ENCODE measurements at regions not wholly inside any gene's neighbourhood (a gene's known extent, or its start where the extent isn't known, plus 50 kb on each side); places are given as distances from the start of the nearest gene placed in this dataset.

DNA sequence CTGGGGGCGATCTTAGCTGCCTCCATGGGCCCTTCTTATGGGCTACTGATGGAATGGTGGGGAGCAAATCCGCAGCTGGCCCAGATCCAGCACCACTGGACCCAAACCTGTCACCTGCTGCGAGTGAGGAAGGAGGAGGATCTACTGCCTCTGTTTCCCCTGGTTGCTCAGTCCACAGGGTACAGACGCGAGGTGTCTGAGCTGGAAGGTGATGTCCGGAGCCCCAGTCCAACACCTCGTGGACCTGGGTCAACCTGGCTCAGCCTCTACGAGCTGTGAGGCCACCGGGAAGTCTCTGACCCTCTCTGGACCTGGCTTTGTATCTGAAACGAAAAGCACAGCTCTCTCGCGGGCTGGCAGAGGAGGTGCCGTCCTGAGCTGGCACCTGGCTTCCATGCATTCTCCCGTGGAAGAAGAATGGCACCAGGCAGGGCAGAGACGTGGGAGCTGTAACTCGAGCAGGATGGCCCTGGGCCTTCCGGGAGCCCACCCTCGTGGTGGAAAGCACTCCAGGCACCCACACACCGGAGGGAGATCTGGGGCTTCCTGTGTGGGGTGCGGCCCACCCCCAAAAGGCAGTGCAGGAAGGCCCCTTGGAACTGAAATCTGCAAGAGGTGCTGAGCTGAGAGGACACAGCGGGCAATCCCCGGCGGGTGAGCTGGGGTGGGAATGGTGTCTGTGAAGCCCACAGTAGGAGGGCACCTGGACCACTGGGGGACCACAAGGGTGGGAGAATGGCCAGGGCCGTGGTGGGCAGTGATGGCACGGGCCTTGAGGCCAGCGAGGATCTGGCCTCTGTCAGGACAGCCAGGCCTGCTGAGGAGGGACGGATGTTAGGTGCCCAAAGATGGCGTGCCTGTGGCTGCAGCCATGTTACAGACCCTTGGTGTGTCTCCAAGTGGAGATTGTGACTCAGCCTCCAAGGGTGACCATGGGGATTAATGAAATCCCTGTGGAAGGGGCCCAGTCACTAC is 133.4 kb downstream of the OLFM1 start:
- H3K27me3 ChIP-seq (replicated peaks; ENCODE audit: control insufficient read depth, insufficient read depth, low read length), result no peaks in the 10 kb centered on the region
- H3K36me3 ChIP-seq (ENCODE audit: control insufficient read depth, insufficient read depth, low read length), result no peaks in the 10 kb centered on the region
- intact Hi-C loops (cut with micrococcal nuclease; ENCODE audit: unreplicated experiment), result no loop called here
- no peak overlapping the region for H3K4me3 ChIP-seq (ENCODE audit: low read depth, low read length)
- ChIA-PET POLR2A (no interaction called here), CTCF (no interaction called here)
- Mint-ChIP-seq H3K27me3 (ENCODE audit: insufficient read depth, unreplicated experiment) (peaks cover 11% of the 10 kb centered on the region), H3K36me3 (ENCODE audit: insufficient read depth, unreplicated experiment) (no peaks in the 10 kb centered on the region), H3K9me3 (ENCODE audit: unreplicated experiment) (no peaks in the 10 kb centered on the region), H3K4me3 (ENCODE audit: unreplicated experiment) (no peak overlapping the region), H3K27ac (ENCODE audit: unreplicated experiment) (no peak overlapping the region), H3K4me1 (ENCODE audit: low read depth, unreplicated experiment) (no peaks in the 10 kb centered on the region)
- TF ChIP-seq, protein P1, sequence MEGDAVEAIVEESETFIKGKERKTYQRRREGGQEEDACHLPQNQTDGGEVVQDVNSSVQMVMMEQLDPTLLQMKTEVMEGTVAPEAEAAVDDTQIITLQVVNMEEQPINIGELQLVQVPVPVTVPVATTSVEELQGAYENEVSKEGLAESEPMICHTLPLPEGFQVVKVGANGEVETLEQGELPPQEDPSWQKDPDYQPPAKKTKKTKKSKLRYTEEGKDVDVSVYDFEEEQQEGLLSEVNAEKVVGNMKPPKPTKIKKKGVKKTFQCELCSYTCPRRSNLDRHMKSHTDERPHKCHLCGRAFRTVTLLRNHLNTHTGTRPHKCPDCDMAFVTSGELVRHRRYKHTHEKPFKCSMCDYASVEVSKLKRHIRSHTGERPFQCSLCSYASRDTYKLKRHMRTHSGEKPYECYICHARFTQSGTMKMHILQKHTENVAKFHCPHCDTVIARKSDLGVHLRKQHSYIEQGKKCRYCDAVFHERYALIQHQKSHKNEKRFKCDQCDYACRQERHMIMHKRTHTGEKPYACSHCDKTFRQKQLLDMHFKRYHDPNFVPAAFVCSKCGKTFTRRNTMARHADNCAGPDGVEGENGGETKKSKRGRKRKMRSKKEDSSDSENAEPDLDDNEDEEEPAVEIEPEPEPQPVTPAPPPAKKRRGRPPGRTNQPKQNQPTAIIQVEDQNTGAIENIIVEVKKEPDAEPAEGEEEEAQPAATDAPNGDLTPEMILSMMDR (IDR thresholded peaks at IDR 0.05; ENCODE audit: insufficient read depth in 1 of 2, low read depth in 1 of 2, low read length in 1 of 2, severe bottlenecking in 1 of 2, unreplicated experiment in 1 of 2), result no peak
- no peaks in the 10 kb centered on the region for H3K4me1 ChIP-seq
- no TSS peak for BruUV-seq (replicated peaks)
- H3K9me3 ChIP-seq, result 0 out of 2 replicates have a peak, but pooled peaks cover 3% of the 10 kb centered on the region
- no peak for DNase-seq

DNA sequence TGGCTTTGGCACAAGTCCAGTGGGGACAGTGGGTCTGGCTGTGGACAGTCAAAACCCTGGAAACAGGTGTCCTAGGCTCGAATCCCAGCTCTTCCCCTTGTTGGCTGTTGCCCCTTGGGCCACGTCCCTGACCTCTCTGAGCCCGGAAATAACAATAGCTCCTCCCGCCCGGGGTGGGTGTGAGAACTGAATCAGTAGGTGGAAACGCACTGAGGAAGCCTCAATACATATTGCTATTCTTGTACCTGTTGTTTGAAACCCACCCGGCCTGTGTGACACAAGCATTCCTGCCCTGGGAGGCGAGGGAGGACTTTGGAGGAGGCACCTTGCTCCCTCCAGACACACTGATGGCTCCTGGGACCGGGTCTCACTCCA is 134.1 kb downstream of the OLFM1 start:
- intact Hi-C loops (cut with micrococcal nuclease; ENCODE audit: unreplicated experiment), result no loop called here
- H3K4me1 Mint-ChIP-seq (ENCODE audit: low read depth, unreplicated experiment), result no peaks in the 10 kb centered on the region
- H3K27me3 Mint-ChIP-seq (ENCODE audit: insufficient read depth, unreplicated experiment), result peaks cover 10% of the 10 kb centered on the region
- no peak for DNase-seq
- TF ChIP-seq, protein P1 (IDR thresholded peaks at IDR 0.05; ENCODE audit: insufficient read depth in 1 of 2, low read depth in 1 of 2, low read length in 1 of 2, severe bottlenecking in 1 of 2, unreplicated experiment in 1 of 2), result no peak
- no TSS peak for BruUV-seq (replicated peaks)
- no peak overlapping the region for H3K4me3 Mint-ChIP-seq (ENCODE audit: unreplicated experiment)
- H3K36me3 Mint-ChIP-seq (ENCODE audit: insufficient read depth, unreplicated experiment), result no peaks in the 10 kb centered on the region
- Histone ChIP-seq H3K4me1 (no peaks in the 10 kb centered on the region), H3K36me3 (ENCODE audit: control insufficient read depth, insufficient read depth, low read length) (no peaks in the 10 kb centered on the region), H3K9me3 (0 out of 2 replicates have a peak, but pooled peaks cover 4% of the 10 kb centered on the region), H3K27me3 (replicated peaks; ENCODE audit: control insufficient read depth, insufficient read depth, low read length) (no peaks in the 10 kb centered on the region), H3K4me3 (ENCODE audit: low read depth, low read length) (no peak overlapping the region)
- no peaks in the 10 kb centered on the region for H3K9me3 Mint-ChIP-seq (ENCODE audit: unreplicated experiment)
- ChIA-PET CTCF (no interaction called here), POLR2A (no interaction called here)
- H3K27ac Mint-ChIP-seq (ENCODE audit: unreplicated experiment), result no peak overlapping the region

DNA sequence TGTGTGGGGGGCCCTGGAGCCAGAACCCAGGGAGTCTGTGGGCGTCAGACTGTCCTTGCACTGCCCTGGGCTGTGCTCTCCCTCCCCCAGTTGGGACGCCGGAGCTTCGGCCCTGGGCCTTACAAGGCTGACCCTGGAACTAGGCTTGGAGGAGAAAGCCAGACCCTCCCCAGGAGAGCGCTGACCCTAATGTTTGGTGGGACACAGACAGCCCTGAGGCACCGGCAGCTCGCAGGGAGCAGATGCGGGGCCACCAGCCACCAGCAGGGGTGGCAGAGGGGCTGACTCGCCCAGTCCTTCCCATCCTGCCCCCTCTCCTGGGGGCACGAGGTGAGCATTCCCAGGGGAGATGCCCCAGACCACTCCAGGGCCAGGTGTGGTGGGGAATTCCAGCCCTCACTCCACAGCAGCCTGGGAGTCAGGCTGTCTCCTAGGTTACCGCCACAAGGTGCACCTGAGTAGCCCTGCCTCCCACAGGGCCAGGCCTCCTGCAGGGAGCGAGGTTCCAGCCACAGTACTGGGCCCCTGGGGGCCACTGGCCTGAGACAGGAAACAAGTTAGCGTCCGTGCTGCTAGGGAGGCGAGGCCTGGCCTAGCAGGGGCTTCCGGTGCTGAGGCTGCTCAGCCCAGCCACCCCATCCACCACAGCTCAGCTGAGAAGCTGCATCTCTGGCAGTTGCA is 134.6 kb downstream of the OLFM1 start:
- intact Hi-C loops (cut with micrococcal nuclease; ENCODE audit: unreplicated experiment), result no loop called here
- CTCF ChIA-PET, result no interaction called here
- DNase-seq, result no peak
- Histone ChIP-seq H3K36me3 (ENCODE audit: control insufficient read depth, insufficient read depth, low read length) (no peaks in the 10 kb centered on the region), H3K9me3 (0 out of 2 replicates have a peak, but pooled peaks cover 4% of the 10 kb centered on the region), H3K4me3 (ENCODE audit: low read depth, low read length) (no peak overlapping the region), H3K4me1 (no peaks in the 10 kb centered on the region), H3K27me3 (replicated peaks; ENCODE audit: control insufficient read depth, insufficient read depth, low read length) (no peaks in the 10 kb centered on the region)
- no peaks in the 10 kb centered on the region for H3K36me3 Mint-ChIP-seq (ENCODE audit: insufficient read depth, unreplicated experiment)
- no peak overlapping the region for H3K27ac Mint-ChIP-seq (ENCODE audit: unreplicated experiment)
- H3K27me3 Mint-ChIP-seq (ENCODE audit: insufficient read depth, unreplicated experiment), result peaks cover 5% of the 10 kb centered on the region
- H3K4me3 Mint-ChIP-seq (ENCODE audit: unreplicated experiment), result no peak overlapping the region
- H3K4me1 Mint-ChIP-seq (ENCODE audit: low read depth, unreplicated experiment), result no peaks in the 10 kb centered on the region
- TF ChIP-seq, protein P1 (IDR thresholded peaks at IDR 0.05; ENCODE audit: insufficient read depth in 1 of 2, low read depth in 1 of 2, low read length in 1 of 2, severe bottlenecking in 1 of 2, unreplicated experiment in 1 of 2), result no peak
- H3K9me3 Mint-ChIP-seq (ENCODE audit: unreplicated experiment), result no peaks in the 10 kb centered on the region
- BruUV-seq (replicated peaks), result no TSS peak
- POLR2A ChIA-PET, result no interaction called here

Measured in Caco-2 (cell line).